ENCODE measurements at regions not wholly inside any gene's neighbourhood (a gene's known extent, or its start where the extent isn't known, plus 50 kb on each side); places are given as distances from the start of the nearest gene placed in this dataset.
A peak's percentile ranks its signal among the peaks of the same experiment; 100 is the strongest.

GRCh38 chr3:137420198-137420995 is 343.7 kb upstream of the SOX14 start:
- Histone ChIP-seq H3K9me3 (ENCODE audit: control insufficient read depth, insufficient read depth, low read length) (peaks cover 4% of the 10 kb centered on the region), H3K27ac (ENCODE audit: low read depth, low read length) (no peak overlapping the region), H3K36me3 (ENCODE audit: control insufficient read depth, insufficient read depth, low read length) (no peaks in the 10 kb centered on the region), H3K4me1 (ENCODE audit: control insufficient read depth, insufficient read depth, low read length) (no peaks in the 10 kb centered on the region), H3K27me3 (ENCODE audit: control insufficient read depth, insufficient read depth, low read length) (no peaks in the 10 kb centered on the region), H3K4me3 (ENCODE audit: low read depth, low read length) (no peak overlapping the region)
- DNase-seq (ENCODE audit: low read depth in 4 of 6, low spot score in 6 of 6): no peak
- WGBS (ENCODE audit: insufficient coverage): 96% methylated on average over 4 of the region's 4 CpGs

DNA sequence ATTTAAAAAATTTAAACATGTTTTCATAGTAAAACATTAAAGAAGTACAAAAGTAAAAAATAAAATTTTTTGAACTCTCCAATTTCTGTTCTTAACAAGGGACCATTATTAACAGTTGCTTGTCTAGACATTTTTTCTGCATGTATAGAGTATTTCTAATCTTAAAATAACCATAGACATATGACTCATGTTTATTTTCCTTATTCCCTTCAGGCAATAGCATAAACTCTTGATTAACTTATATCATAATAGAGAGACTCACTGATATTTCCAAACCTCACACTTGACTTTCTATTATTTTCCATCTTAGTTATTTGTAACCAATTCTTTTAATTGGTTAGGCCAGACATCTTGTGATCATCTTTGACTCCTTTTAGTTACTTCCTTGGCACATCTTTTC is 325.6 kb upstream of the SOX14 start:
- DNase-seq (ENCODE audit: low read depth in 4 of 6, low spot score in 6 of 6): no peak
- no peaks in the 10 kb centered on the region for H3K36me3 ChIP-seq (ENCODE audit: control insufficient read depth, insufficient read depth, low read length)
- no peaks in the 10 kb centered on the region for H3K4me1 ChIP-seq (ENCODE audit: control insufficient read depth, insufficient read depth, low read length)
- H3K4me3 ChIP-seq (ENCODE audit: low read depth, low read length): no peak overlapping the region
- no peak overlapping the region for H3K27ac ChIP-seq (ENCODE audit: low read depth, low read length)
- H3K27me3 ChIP-seq (ENCODE audit: control insufficient read depth, insufficient read depth, low read length): no peaks in the 10 kb centered on the region
- no peaks in the 10 kb centered on the region for H3K9me3 ChIP-seq (ENCODE audit: control insufficient read depth, insufficient read depth, low read length)

GRCh38 chr3:137460944-137461343 is 303.2 kb upstream of the SOX14 start:
- Histone ChIP-seq H3K27ac (ENCODE audit: low read depth, low read length) (no peak overlapping the region), H3K4me1 (ENCODE audit: control insufficient read depth, insufficient read depth, low read length) (no peaks in the 10 kb centered on the region), H3K9me3 (ENCODE audit: control insufficient read depth, insufficient read depth, low read length) (no peaks in the 10 kb centered on the region), H3K4me3 (ENCODE audit: low read depth, low read length) (no peak overlapping the region), H3K27me3 (ENCODE audit: control insufficient read depth, insufficient read depth, low read length) (no peaks in the 10 kb centered on the region), H3K36me3 (ENCODE audit: control insufficient read depth, insufficient read depth, low read length) (no peaks in the 10 kb centered on the region)
- DNase-seq (ENCODE audit: low read depth in 4 of 6, low spot score in 6 of 6): no peak
- no CpG with 5 or more reads among the region's 4 CpGs for WGBS (ENCODE audit: insufficient coverage)

- Histone ChIP-seq H3K27ac (ENCODE audit: low read depth, low read length) (no peak overlapping the region), H3K4me3 (ENCODE audit: low read depth, low read length) (no peak overlapping the region), H3K27me3 (ENCODE audit: control insufficient read depth, insufficient read depth, low read length) (no peaks in the 10 kb centered on the region), H3K36me3 (ENCODE audit: control insufficient read depth, insufficient read depth, low read length) (no peaks in the 10 kb centered on the region), H3K4me1 (ENCODE audit: control insufficient read depth, insufficient read depth, low read length) (no peaks in the 10 kb centered on the region), H3K9me3 (ENCODE audit: control insufficient read depth, insufficient read depth, low read length) (no peaks in the 10 kb centered on the region)
- 100% methylated on average over 1 of the region's 5 CpGs for WGBS (ENCODE audit: insufficient coverage)
- peak in 1 of 6 donors; percentile 18 for DNase-seq (ENCODE audit: low read depth in 4 of 6, low spot score in 6 of 6)
These were observed 301.0 kb upstream of the SOX14 start for GRCh38 chr3:137463131-137463530.

DNA sequence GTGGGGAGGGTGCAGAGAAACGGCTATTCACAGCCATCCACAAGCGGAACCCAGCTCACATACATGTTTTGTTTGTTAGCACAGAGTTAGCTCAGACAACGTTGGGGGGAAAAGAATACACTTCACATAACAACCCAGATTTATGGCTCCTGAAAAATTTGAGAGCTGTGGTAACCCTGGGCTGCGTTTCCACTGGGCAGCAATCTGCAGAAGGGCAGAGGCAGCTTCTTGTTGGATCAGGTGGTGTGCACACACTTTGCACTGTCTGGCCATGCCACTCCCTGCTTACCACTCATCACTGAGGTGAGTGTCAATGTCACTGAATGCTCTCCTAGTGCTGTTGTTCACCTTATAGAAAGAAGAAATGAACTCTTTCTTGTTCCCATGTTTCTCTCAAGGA is 299.8 kb upstream of the SOX14 start:
- no peak overlapping the region for H3K27ac ChIP-seq (ENCODE audit: low read depth, low read length)
- no peaks in the 10 kb centered on the region for H3K36me3 ChIP-seq (ENCODE audit: control insufficient read depth, insufficient read depth, low read length)
- no peaks in the 10 kb centered on the region for H3K4me1 ChIP-seq (ENCODE audit: control insufficient read depth, insufficient read depth, low read length)
- no peak overlapping the region for H3K4me3 ChIP-seq (ENCODE audit: low read depth, low read length)
- no peak for DNase-seq (ENCODE audit: low read depth in 4 of 6, low spot score in 6 of 6)
- 33% methylated on average over 2 of the region's 4 CpGs for WGBS (ENCODE audit: insufficient coverage)
- H3K9me3 ChIP-seq (ENCODE audit: control insufficient read depth, insufficient read depth, low read length): no peaks in the 10 kb centered on the region
- no peaks in the 10 kb centered on the region for H3K27me3 ChIP-seq (ENCODE audit: control insufficient read depth, insufficient read depth, low read length)

DNA sequence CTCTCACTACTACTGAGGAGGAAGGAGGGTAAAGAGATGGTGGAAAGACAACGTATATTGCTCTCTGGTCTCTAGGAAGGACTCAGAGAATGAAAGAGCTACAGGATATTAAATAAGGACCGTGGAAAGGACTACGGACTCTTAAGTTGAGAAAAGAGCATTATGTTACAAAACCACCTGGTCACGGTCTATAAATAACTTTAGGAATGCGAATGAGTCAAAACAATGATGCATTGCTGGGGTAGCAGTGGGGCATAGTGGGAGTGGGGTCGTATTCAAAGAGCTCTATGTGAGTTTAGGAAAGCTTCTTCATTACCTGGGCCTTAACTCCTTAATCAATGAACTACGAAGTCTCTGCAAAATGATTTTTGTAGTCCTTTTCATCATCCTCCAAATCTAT is 295.7 kb upstream of the SOX14 start:
- no peak overlapping the region for H3K4me3 ChIP-seq (ENCODE audit: low read depth, low read length)
- H3K27me3 ChIP-seq (ENCODE audit: control insufficient read depth, insufficient read depth, low read length): no peaks in the 10 kb centered on the region
- no peaks in the 10 kb centered on the region for H3K9me3 ChIP-seq (ENCODE audit: control insufficient read depth, insufficient read depth, low read length)
- no peak for DNase-seq (ENCODE audit: low read depth in 4 of 6, low spot score in 6 of 6)
- no peaks in the 10 kb centered on the region for H3K36me3 ChIP-seq (ENCODE audit: control insufficient read depth, insufficient read depth, low read length)
- no peak overlapping the region for H3K27ac ChIP-seq (ENCODE audit: low read depth, low read length)
- H3K4me1 ChIP-seq (ENCODE audit: control insufficient read depth, insufficient read depth, low read length): no peaks in the 10 kb centered on the region
- 45% methylated on average over 4 of the region's 7 CpGs for WGBS (ENCODE audit: insufficient coverage)

DNA sequence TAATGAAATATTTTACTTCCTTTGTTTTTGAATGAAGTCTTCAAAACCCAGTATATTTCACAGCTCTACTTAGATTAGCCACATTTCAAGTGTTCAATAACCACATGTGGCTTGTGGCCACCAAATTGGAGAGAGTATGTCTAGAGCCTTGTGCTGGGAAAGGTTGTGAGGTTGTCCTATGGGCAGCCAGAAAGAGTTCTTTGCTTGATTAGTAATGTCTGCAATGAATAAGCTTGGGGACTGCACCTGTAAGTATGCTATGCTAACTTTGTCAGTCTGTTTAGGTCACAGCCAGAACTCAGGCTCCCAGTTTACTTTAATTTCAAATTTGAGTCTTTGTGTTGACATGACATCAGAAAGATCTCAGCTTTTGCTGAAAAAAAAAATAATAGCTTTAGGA is 294.9 kb upstream of the SOX14 start:
- Histone ChIP-seq H3K4me1 (ENCODE audit: control insufficient read depth, insufficient read depth, low read length) (no peaks in the 10 kb centered on the region), H3K27me3 (ENCODE audit: control insufficient read depth, insufficient read depth, low read length) (no peaks in the 10 kb centered on the region), H3K36me3 (ENCODE audit: control insufficient read depth, insufficient read depth, low read length) (no peaks in the 10 kb centered on the region), H3K27ac (ENCODE audit: low read depth, low read length) (no peak overlapping the region), H3K9me3 (ENCODE audit: control insufficient read depth, insufficient read depth, low read length) (no peaks in the 10 kb centered on the region), H3K4me3 (ENCODE audit: low read depth, low read length) (no peak overlapping the region)
- no peak for DNase-seq (ENCODE audit: low read depth in 4 of 6, low spot score in 6 of 6)

GRCh38 chr3:137471130-137471529 is 293.0 kb upstream of the SOX14 start:
- DNase-seq (ENCODE audit: low read depth in 4 of 6, low spot score in 6 of 6): no peak
- Histone ChIP-seq H3K36me3 (ENCODE audit: control insufficient read depth, insufficient read depth, low read length) (no peaks in the 10 kb centered on the region), H3K4me3 (ENCODE audit: low read depth, low read length) (no peak overlapping the region), H3K9me3 (ENCODE audit: control insufficient read depth, insufficient read depth, low read length) (no peaks in the 10 kb centered on the region), H3K27ac (ENCODE audit: low read depth, low read length) (no peak overlapping the region), H3K4me1 (ENCODE audit: control insufficient read depth, insufficient read depth, low read length) (no peaks in the 10 kb centered on the region), H3K27me3 (ENCODE audit: control insufficient read depth, insufficient read depth, low read length) (no peaks in the 10 kb centered on the region)
- WGBS (ENCODE audit: insufficient coverage): 100% methylated on average over 1 of the region's 4 CpGs

GRCh38 chr3:137471558-137472204 is 292.4 kb upstream of the SOX14 start:
- Histone ChIP-seq H3K9me3 (ENCODE audit: control insufficient read depth, insufficient read depth, low read length) (no peaks in the 10 kb centered on the region), H3K36me3 (ENCODE audit: control insufficient read depth, insufficient read depth, low read length) (no peaks in the 10 kb centered on the region), H3K27ac (ENCODE audit: low read depth, low read length) (no peak overlapping the region), H3K4me1 (ENCODE audit: control insufficient read depth, insufficient read depth, low read length) (no peaks in the 10 kb centered on the region), H3K27me3 (ENCODE audit: control insufficient read depth, insufficient read depth, low read length) (no peaks in the 10 kb centered on the region), H3K4me3 (ENCODE audit: low read depth, low read length) (no peak overlapping the region)
- 63% methylated on average over 3 of the region's 5 CpGs for WGBS (ENCODE audit: insufficient coverage)
- no peak for DNase-seq (ENCODE audit: low read depth in 4 of 6, low spot score in 6 of 6)

DNA sequence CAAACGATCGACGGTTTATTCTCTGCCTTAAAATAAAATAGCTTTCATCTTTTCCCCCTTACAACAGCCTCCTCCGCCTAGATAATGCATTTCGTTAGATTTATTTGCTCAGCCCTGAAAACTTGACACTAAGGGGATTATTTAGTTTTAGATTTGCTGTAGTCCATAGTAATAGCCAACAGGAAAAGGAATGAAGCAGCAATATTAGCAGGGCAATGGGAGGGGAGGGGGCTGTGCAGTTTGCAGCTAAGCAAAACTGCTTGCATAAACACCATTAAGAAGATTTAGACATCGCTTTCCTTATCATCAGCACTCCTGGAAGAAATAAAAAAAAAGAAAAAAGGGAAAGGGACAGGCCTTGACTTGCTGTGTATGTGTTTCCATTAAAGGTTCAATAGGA is 286.5 kb upstream of the SOX14 start:
- no peaks in the 10 kb centered on the region for H3K9me3 ChIP-seq (ENCODE audit: control insufficient read depth, insufficient read depth, low read length)
- no peaks in the 10 kb centered on the region for H3K27me3 ChIP-seq (ENCODE audit: control insufficient read depth, insufficient read depth, low read length)
- no peaks in the 10 kb centered on the region for H3K4me1 ChIP-seq (ENCODE audit: control insufficient read depth, insufficient read depth, low read length)
- H3K4me3 ChIP-seq (ENCODE audit: low read depth, low read length): no peak overlapping the region
- DNase-seq (ENCODE audit: low read depth in 4 of 6, low spot score in 6 of 6): peak in 2 of 6 donors; percentile 3 to 80
- H3K27ac ChIP-seq (ENCODE audit: low read depth, low read length): no peak overlapping the region
- no CpG with 5 or more reads among the region's 6 CpGs for WGBS (ENCODE audit: insufficient coverage)
- H3K36me3 ChIP-seq (ENCODE audit: control insufficient read depth, insufficient read depth, low read length): no peaks in the 10 kb centered on the region

Data from spinal cord (tissue), 9 donors.